ENCODE measurements at regions not wholly inside any gene's neighbourhood (a gene's known extent, or its start where the extent isn't known, plus 50 kb on each side); places are given as distances from the start of the nearest gene placed in this dataset.
A peak's percentile ranks its signal among the peaks of the same experiment; 100 is the strongest.

GRCh38 chr3:164190566-164190965 is 887.7 kb downstream of the SI start:
- Histone ChIP-seq H3K4me1 (replicated peaks in 1 of 2; ENCODE audit: control insufficient read depth in 2 of 2, insufficient read depth in 2 of 2, low read length in 2 of 2) (no peaks in the 10 kb centered on the region), H3K27ac (ENCODE audit: extremely low read depth, low read depth, low read length) (no peak overlapping the region), H3K4me2 (ENCODE audit: insufficient read depth, low read length) (no peak overlapping the region), H2AFZ (ENCODE audit: low read depth, low read length) (no peak overlapping the region), H3K79me2 (ENCODE audit: control insufficient read depth, insufficient read depth, low read length) (no peaks in the 10 kb centered on the region), H3K9me3 (replicated peaks; ENCODE audit: control insufficient read depth, insufficient read depth, low read depth, low read length) (no peaks in the 10 kb centered on the region), H3K4me3 (no peak overlapping the region), H3K9ac (ENCODE audit: insufficient read depth in 1 of 2, low read depth in 2 of 2, low read length in 2 of 2) (no peak overlapping the region), H3K36me3 (ENCODE audit: control insufficient read depth, insufficient read depth, low read length) (no peaks in the 10 kb centered on the region), H3K27me3 (ENCODE audit: control insufficient read depth in 2 of 2, insufficient read depth in 2 of 2, low read length in 2 of 2) (no peaks in the 10 kb centered on the region), H3K9me1 (ENCODE audit: control insufficient read depth, insufficient read depth, low read length) (no peaks in the 10 kb centered on the region), H4K20me1 (replicated peaks; ENCODE audit: control insufficient read depth, insufficient read depth, low read length) (no peaks in the 10 kb centered on the region)
- no peak for DNase-seq (ENCODE audit: extremely low read depth in 1 of 4, low spot score in 3 of 4)
- CTCF ChIA-PET (ENCODE audit: low intra/inter-chr PET ratio): no interaction called here
- BruUV-seq (replicated peaks): no TSS peak
- no peak for ATAC-seq
- intact Hi-C loops (cut with micrococcal nuclease) (no loop called here), in situ Hi-C loops (cut with MboI) (no loop called here)
- no peak for FAIRE-seq
- TF ChIP-seq SMARCC2 (IDR thresholded peaks at IDR 0.05; ENCODE audit: low read depth): no peak
- peak; percentile 15; the same call in 1 of the 2 replicates for TF ChIP-seq C11orf30 (IDR thresholded peaks at IDR 0.05; ENCODE audit: low read depth)
- no peak for TF ChIP-seq ZNF133 (CRISPR knock-in tag; IDR thresholded peaks at IDR 0.05)
- TF ChIP-seq BRD4 (IDR thresholded peaks at IDR 0.05): no peak
- peak; percentile 63 for TF ChIP-seq ZNF316 (IDR thresholded peaks at IDR 0.05)
- POLR2A ChIA-PET: no interaction called here

- no peaks in the 10 kb centered on the region for H4K20me1 ChIP-seq (replicated peaks; ENCODE audit: control insufficient read depth, insufficient read depth, low read length)
- no peak overlapping the region for H2AFZ ChIP-seq (ENCODE audit: low read depth, low read length)
- FAIRE-seq (no peak), DNase-seq (ENCODE audit: extremely low read depth in 1 of 4, low spot score in 3 of 4) (no peak), ATAC-seq (no peak)
- H3K27ac ChIP-seq (ENCODE audit: extremely low read depth, low read depth, low read length): no peak overlapping the region
- no peaks in the 10 kb centered on the region for H3K9me3 ChIP-seq (replicated peaks; ENCODE audit: control insufficient read depth, insufficient read depth, low read depth, low read length)
- no peaks in the 10 kb centered on the region for H3K4me1 ChIP-seq (replicated peaks in 1 of 2; ENCODE audit: control insufficient read depth in 2 of 2, insufficient read depth in 2 of 2, low read length in 2 of 2)
- H3K27me3 ChIP-seq (ENCODE audit: control insufficient read depth in 2 of 2, insufficient read depth in 2 of 2, low read length in 2 of 2): no peaks in the 10 kb centered on the region
- whole genome bisulfite sequencing (ENCODE audit: insufficient coverage, low coverage, missing lambda C conversion rate): 3% methylated on average over 3 of the region's 3 CpGs
- no peaks in the 10 kb centered on the region for H3K9me1 ChIP-seq (ENCODE audit: control insufficient read depth, insufficient read depth, low read length)
- no peak overlapping the region for H3K4me2 ChIP-seq (ENCODE audit: insufficient read depth, low read length)
- in situ Hi-C loops (cut with MboI): no loop called here
- CTCF ChIA-PET (ENCODE audit: low intra/inter-chr PET ratio): no interaction called here
- intact Hi-C loops (cut with micrococcal nuclease): no loop called here
- no peak overlapping the region for H3K9ac ChIP-seq (ENCODE audit: insufficient read depth in 1 of 2, low read depth in 2 of 2, low read length in 2 of 2)
- POLR2A ChIA-PET: no interaction called here
- H3K36me3 ChIP-seq (ENCODE audit: control insufficient read depth, insufficient read depth, low read length): no peaks in the 10 kb centered on the region
- BruUV-seq (replicated peaks): no TSS peak
- H3K4me3 ChIP-seq: no peak overlapping the region
- H3K79me2 ChIP-seq (ENCODE audit: control insufficient read depth, insufficient read depth, low read length): no peaks in the 10 kb centered on the region
- TF ChIP-seq PML (IDR thresholded peaks at IDR 0.05; ENCODE audit: low read length): no peak
- no peak for TF ChIP-seq SAFB2 (IDR thresholded peaks at IDR 0.05; ENCODE audit: borderline replicate concordance, low read depth, low read length, severe bottlenecking)
- no peak for TF ChIP-seq GABPB2 (CRISPR knock-in tag; conservative IDR thresholded peaks at IDR 0.05)
- no peak for TF ChIP-seq ZNF124 (CRISPR knock-in tag; IDR thresholded peaks at IDR 0.05)
- no peak for TF ChIP-seq MEIS2 (IDR thresholded peaks at IDR 0.05; ENCODE audit: partially characterized antibody)
- TF ChIP-seq RBM17 (IDR thresholded peaks at IDR 0.05; ENCODE audit: borderline replicate concordance, low read depth, low read length): no peak
- no peak for TF ChIP-seq FOXO4 (CRISPR knock-in tag; IDR thresholded peaks at IDR 0.05)
- TF ChIP-seq HDAC6 (IDR thresholded peaks at IDR 0.05; ENCODE audit: low read depth, low read length): no peak
- TF ChIP-seq PRDM10 (IDR thresholded peaks at IDR 0.05; ENCODE audit: partially characterized antibody): no peak
- TF ChIP-seq NFXL1 (CRISPR knock-in tag; IDR thresholded peaks at IDR 0.05): no peak
Observed at GRCh38 chr3:164186095-164186494, 892.2 kb downstream of the SI start.
